Mucosa of descending colon (tissue), 3 donors: ENCODE measurements at regions not wholly inside any gene's neighbourhood (a gene's known extent, or its start where the extent isn't known, plus 50 kb on each side); places are given as distances from the start of the nearest gene placed in this dataset.

Experiments used
- ATAC-seq: fragments of 200-7000 bp; cut with Tn5 transposase; one replicate; pipeline ENCODE4 v1.9.1; 2020; ENCODE audit warnings: mild to moderate bottlenecking, moderate library complexity
- DNase-seq, 3 donors: peaks; one replicate each; pipeline ENCODE4 v3.0.0-alpha.2; 2020
- H3K36me3 ChIP-seq: fragments of 200-600 bp; one replicate; pipeline ENCODE4 v1.8.0; 2021; ENCODE audit warnings: low read depth, mild to moderate bottlenecking
- H3K4me1 ChIP-seq: fragments of 200-600 bp; one replicate; pipeline ENCODE4 v1.8.0; 2021; ENCODE audit warnings: low read depth, mild to moderate bottlenecking
- H3K4me3 ChIP-seq: fragments of 200-600 bp; one replicate; pipeline ENCODE4 v1.8.0; 2021; ENCODE audit warnings: mild to moderate bottlenecking
- H3K9me3 ChIP-seq: fragments of 200-600 bp; one replicate; pipeline ENCODE4 v1.8.0; 2021; ENCODE audit warnings: mild to moderate bottlenecking
- intact Hi-C, 2 donors: fragments of 100-400 bp; cut with DNase I in 1 of 2; cut with micrococcal nuclease in 1 of 2; formaldehyde crosslinking; loops; one replicate each; pipeline versions ENCODE4 v1.11.0 to v1.11.1; 2022; cut with DNase I, micrococcal nuclease
- TF ChIP-seq, protein P1 (sequence below): fragments of 200-600 bp; IDR thresholded peaks from one replicate; pipeline ENCODE4 v1.8.0; 2022; ENCODE audit warnings: antibody characterized with exemption, mild to moderate bottlenecking
- donor health status: DM: no; HTN: no; CAD: no; lungs with moderate emphysema.
- donor health status: DM: no; HTN: no; CAD: no.
- donor health status: DM: no; HTN: yes; CAD: no.

GRCh38 chr6:23016696-23017095 lies 447.3 kb downstream of the HDGFL1 start:
- Histone ChIP-seq H3K4me1 (no peaks in the 10 kb centered on the region), H3K36me3 (no peaks in the 10 kb centered on the region), H3K9me3 (no peaks in the 10 kb centered on the region), H3K4me3 (no peak overlapping the region)
- no peak for DNase-seq
- TF ChIP-seq, protein P1, sequence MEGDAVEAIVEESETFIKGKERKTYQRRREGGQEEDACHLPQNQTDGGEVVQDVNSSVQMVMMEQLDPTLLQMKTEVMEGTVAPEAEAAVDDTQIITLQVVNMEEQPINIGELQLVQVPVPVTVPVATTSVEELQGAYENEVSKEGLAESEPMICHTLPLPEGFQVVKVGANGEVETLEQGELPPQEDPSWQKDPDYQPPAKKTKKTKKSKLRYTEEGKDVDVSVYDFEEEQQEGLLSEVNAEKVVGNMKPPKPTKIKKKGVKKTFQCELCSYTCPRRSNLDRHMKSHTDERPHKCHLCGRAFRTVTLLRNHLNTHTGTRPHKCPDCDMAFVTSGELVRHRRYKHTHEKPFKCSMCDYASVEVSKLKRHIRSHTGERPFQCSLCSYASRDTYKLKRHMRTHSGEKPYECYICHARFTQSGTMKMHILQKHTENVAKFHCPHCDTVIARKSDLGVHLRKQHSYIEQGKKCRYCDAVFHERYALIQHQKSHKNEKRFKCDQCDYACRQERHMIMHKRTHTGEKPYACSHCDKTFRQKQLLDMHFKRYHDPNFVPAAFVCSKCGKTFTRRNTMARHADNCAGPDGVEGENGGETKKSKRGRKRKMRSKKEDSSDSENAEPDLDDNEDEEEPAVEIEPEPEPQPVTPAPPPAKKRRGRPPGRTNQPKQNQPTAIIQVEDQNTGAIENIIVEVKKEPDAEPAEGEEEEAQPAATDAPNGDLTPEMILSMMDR: no peak
- intact Hi-C loops: no loop called here
- ATAC-seq: no peak

GRCh38 chr6:23021487-23021886 lies 452.1 kb downstream of the HDGFL1 start:
- intact Hi-C loops: no loop called here
- Histone ChIP-seq H3K9me3 (no peaks in the 10 kb centered on the region), H3K36me3 (no peaks in the 10 kb centered on the region), H3K4me3 (no peak overlapping the region), H3K4me1 (no peaks in the 10 kb centered on the region)
- TF ChIP-seq, protein P1: no peak
- no peak for DNase-seq
- ATAC-seq: no peak

GRCh38 chr6:23027281-23027680 lies 457.9 kb downstream of the HDGFL1 start:
- TF ChIP-seq, protein P1: no peak

DNA sequence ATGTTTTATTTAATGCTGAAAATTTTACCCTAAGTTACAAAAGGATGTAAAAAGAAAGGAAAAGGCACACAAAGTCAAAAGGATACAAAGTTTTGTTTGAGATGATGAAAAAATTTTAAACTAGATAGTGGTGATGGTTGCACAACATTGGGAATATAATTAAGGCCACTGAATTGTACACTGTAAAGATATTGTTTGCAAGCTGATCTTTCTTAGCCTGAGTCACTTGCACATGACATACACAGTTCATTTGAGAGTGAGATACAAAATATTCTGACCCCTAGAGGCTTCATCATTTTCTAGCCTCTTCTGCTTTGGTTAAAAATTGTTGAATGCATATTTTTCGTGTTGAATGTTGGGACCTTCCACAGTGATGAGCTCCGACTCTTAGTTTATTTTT lies 462.6 kb downstream of the HDGFL1 start:
- TF ChIP-seq, protein P1: no peak
- Histone ChIP-seq H3K9me3 (no peaks in the 10 kb centered on the region), H3K4me3 (no peak overlapping the region), H3K4me1 (no peaks in the 10 kb centered on the region), H3K36me3 (no peaks in the 10 kb centered on the region)
- intact Hi-C loops: no loop called here
- DNase-seq: no peak
- no peak for ATAC-seq

More at GRCh38 chr6:23027281-23027680, 457.9 kb downstream of the HDGFL1 start:
- H3K4me3 ChIP-seq: no peak overlapping the region
- DNase-seq (no peak), ATAC-seq (no peak)
- no peaks in the 10 kb centered on the region for H3K4me1 ChIP-seq
- intact Hi-C loops: no loop called here
- no peaks in the 10 kb centered on the region for H3K9me3 ChIP-seq
- no peaks in the 10 kb centered on the region for H3K36me3 ChIP-seq

DNA sequence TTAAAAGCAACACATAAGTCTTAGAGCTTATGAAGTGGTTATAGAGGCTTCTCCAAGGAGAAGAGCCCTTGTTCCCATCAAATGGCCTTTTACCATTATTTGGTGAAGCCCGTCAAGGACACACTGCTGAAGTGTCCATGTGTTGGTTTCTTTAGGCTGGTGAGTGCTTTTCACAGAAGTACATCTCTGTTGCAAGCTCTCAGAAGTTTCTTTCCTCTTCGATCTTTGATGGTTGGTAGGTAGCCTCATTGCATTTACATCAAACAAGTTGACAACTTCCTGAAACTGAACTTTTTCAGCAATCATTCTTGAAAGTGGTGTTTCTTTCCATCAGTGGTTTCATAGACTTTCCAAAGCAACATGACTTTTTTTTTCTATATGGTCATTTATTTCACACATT lies 465.6 kb downstream of the HDGFL1 start:
- no peak overlapping the region for H3K4me3 ChIP-seq
- DNase-seq (no peak), ATAC-seq (no peak)
- TF ChIP-seq, protein P1: no peak
- no peaks in the 10 kb centered on the region for H3K9me3 ChIP-seq
- intact Hi-C loops: no loop called here
- no peaks in the 10 kb centered on the region for H3K36me3 ChIP-seq
- no peaks in the 10 kb centered on the region for H3K4me1 ChIP-seq

DNA sequence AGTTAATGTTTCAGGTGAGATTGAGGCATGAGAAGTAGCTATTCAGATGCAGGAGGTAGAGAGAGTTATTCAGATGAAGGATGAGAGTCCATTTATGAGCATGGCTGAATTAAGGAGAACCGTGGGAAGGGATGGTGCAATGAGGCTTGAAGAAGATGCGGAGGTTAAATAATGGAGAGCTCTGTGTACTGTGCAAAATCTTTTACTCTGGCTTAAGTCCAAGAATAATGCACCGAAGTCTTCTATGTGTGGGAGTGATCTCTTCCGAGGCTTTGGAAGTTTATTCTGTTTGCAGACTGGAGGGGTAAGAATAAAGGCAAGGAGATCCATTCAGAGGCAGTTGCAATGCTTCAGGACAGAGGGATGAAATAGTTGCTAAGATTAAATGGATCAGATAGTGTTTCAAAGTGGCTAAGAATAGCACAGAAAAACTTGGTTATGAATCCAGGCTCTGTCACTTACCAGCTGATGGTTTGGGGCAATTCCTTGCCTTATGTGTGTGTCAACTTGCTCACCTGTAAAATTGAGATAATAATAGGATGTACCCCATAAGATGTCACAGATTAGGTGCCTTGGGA lies 467.1 kb downstream of the HDGFL1 start:
- TF ChIP-seq, protein P1: no peak
- no peak overlapping the region for H3K4me3 ChIP-seq
- ATAC-seq: no peak
- no peaks in the 10 kb centered on the region for H3K9me3 ChIP-seq
- H3K4me1 ChIP-seq: no peaks in the 10 kb centered on the region
- H3K36me3 ChIP-seq: no peaks in the 10 kb centered on the region
- no peak for DNase-seq
- intact Hi-C loops: no loop called here
